Fibroblast of lung (primary cell): ENCODE measurements at regions not wholly inside any gene's neighbourhood (a gene's known extent, or its start where the extent isn't known, plus 50 kb on each side); places are given as distances from the start of the nearest gene placed in this dataset.

Experiments used
- DNase-seq, 2 donors: peaks; one replicate each; pipeline versions ENCODE4 v3.0.0 to v3.0.0-alpha.2; 2010; ENCODE audit warnings: low read depth in 2 of 2
- H2AFZ ChIP-seq: 2 replicates; pipeline ENCODE4 v1.5.1; 2012; ENCODE audit warnings: low read length, control low read depth, inconsistent platforms
- H3K27ac ChIP-seq: 2 replicates; pipeline ENCODE4 v1.5.1; 2011; ENCODE audit warnings: low read length, control low read depth; ENCODE audit not compliant: insufficient read depth
- H3K27me3 ChIP-seq: 2 replicates; pipeline ENCODE4 v1.5.1; 2011; ENCODE audit warnings: mild to moderate bottlenecking, low read length; ENCODE audit not compliant: control insufficient read depth, insufficient read depth
- H3K36me3 ChIP-seq: 2 replicates; pipeline ENCODE4 v1.5.1; 2011; ENCODE audit warnings: low read length; ENCODE audit not compliant: control insufficient read depth, insufficient read depth
- H3K4me1 ChIP-seq: 2 replicates; pipeline ENCODE4 v1.5.1; 2011; ENCODE audit warnings: low read length; ENCODE audit not compliant: control insufficient read depth, insufficient read depth; ENCODE audit errors: extremely low read depth
- H3K4me2 ChIP-seq: 2 replicates; pipeline ENCODE4 v1.5.1; 2011; ENCODE audit warnings: low read length, control low read depth; ENCODE audit not compliant: insufficient read depth; ENCODE audit errors: extremely low read depth
- H3K4me3 ChIP-seq, 4 experiments: fragments of 200-600 bp in 1 of 4; sonication (generic) in 1 of 4; replicated peaks in 1 of 4; 2 replicates each; pipeline ENCODE4 v1.5.1; 2011 to 2016; ENCODE audit warnings: low read length in 4 of 4, low read depth in 3 of 4, mild to moderate bottlenecking in 3 of 4, control low read depth in 2 of 4, inconsistent platforms in 1 of 4, mixed read lengths in 1 of 4; ENCODE audit not compliant: insufficient read depth in 1 of 4; ENCODE audit errors: control extremely low read depth in 1 of 4
- H3K79me2 ChIP-seq: 2 replicates; pipeline ENCODE4 v1.5.1; 2012; ENCODE audit warnings: mild to moderate bottlenecking, low read length, inconsistent platforms; ENCODE audit not compliant: control insufficient read depth, insufficient read depth
- H3K9ac ChIP-seq: 2 replicates; pipeline ENCODE4 v1.5.1; 2011; ENCODE audit warnings: mild to moderate bottlenecking, low read length, control low read depth; ENCODE audit not compliant: insufficient read depth
- H3K9me3 ChIP-seq: 2 replicates; pipeline ENCODE4 v1.5.1; 2012; ENCODE audit warnings: low read depth, low read length; ENCODE audit not compliant: control insufficient read depth, insufficient read depth
- H4K20me1 ChIP-seq: 2 replicates; pipeline ENCODE4 v1.5.1; 2011; ENCODE audit warnings: low read length; ENCODE audit not compliant: control insufficient read depth, insufficient read depth; ENCODE audit errors: extremely low read depth
- EZH2 ChIP-seq: IDR thresholded peaks from 2 replicates; pipeline ENCODE4 v1.5.1; 2012; ENCODE audit warnings: low read length, control low read depth, mild to moderate bottlenecking; ENCODE audit errors: missing control alignments
- TF ChIP-seq, protein P1 (sequence below), 2 donors: IDR thresholded peaks in 1 of 2; conservative IDR thresholded peaks in 1 of 2; 1 replicate in 1 of 2; 2 replicates in 1 of 2; pipeline ENCODE4 v1.5.1; 2011 to 2012; ENCODE audit warnings: low read length in 2 of 2, control low read depth in 1 of 2, inconsistent platforms in 1 of 2, low read depth in 1 of 2, mild to moderate bottlenecking in 1 of 2

DNA sequence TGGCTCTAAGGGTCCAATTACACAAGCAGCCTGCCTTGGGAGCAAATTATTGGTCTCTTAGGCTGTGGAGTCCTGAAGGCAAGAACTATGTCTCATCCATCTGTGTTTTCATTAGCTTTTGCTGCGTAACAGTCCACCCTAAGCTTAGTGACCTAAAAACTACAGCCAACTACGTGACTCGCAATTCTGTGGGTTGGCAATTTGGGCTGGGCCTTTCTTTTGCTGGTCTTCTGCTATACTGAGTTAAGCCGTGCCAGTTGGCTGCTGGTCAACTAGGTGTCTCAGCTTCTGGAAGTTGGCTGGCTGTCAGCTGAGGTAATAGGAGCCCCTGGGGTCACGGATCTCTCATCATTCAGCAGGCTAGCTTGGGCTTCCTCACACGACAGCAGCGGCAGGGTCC is 205.6 kb upstream of the S100G start:
- no peak overlapping the region for H3K27ac ChIP-seq
- H4K20me1 ChIP-seq, result no peaks in the 10 kb centered on the region
- H3K4me2 ChIP-seq, result no peak overlapping the region
- H2AFZ ChIP-seq, result no peak overlapping the region
- DNase-seq, result peak; percentile 63 to 82
- H3K36me3 ChIP-seq, result no peaks in the 10 kb centered on the region
- H3K4me1 ChIP-seq, result no peaks in the 10 kb centered on the region
- TF ChIP-seq, protein P1, sequence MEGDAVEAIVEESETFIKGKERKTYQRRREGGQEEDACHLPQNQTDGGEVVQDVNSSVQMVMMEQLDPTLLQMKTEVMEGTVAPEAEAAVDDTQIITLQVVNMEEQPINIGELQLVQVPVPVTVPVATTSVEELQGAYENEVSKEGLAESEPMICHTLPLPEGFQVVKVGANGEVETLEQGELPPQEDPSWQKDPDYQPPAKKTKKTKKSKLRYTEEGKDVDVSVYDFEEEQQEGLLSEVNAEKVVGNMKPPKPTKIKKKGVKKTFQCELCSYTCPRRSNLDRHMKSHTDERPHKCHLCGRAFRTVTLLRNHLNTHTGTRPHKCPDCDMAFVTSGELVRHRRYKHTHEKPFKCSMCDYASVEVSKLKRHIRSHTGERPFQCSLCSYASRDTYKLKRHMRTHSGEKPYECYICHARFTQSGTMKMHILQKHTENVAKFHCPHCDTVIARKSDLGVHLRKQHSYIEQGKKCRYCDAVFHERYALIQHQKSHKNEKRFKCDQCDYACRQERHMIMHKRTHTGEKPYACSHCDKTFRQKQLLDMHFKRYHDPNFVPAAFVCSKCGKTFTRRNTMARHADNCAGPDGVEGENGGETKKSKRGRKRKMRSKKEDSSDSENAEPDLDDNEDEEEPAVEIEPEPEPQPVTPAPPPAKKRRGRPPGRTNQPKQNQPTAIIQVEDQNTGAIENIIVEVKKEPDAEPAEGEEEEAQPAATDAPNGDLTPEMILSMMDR (conservative IDR thresholded peaks at IDR 0.05 in 1 of 2, IDR thresholded peaks at IDR 0.05 in 1 of 2; ENCODE audit: low read depth in 1 of 2, low read length in 2 of 2), result no peak
- TF ChIP-seq EZH2, result no peak
- no peaks in the 10 kb centered on the region for H3K9me3 ChIP-seq
- H3K27me3 ChIP-seq, result no peaks in the 10 kb centered on the region
- H3K4me3 ChIP-seq, result no peak overlapping the region
- H3K9ac ChIP-seq, result no peak overlapping the region
- no peaks in the 10 kb centered on the region for H3K79me2 ChIP-seq

DNA sequence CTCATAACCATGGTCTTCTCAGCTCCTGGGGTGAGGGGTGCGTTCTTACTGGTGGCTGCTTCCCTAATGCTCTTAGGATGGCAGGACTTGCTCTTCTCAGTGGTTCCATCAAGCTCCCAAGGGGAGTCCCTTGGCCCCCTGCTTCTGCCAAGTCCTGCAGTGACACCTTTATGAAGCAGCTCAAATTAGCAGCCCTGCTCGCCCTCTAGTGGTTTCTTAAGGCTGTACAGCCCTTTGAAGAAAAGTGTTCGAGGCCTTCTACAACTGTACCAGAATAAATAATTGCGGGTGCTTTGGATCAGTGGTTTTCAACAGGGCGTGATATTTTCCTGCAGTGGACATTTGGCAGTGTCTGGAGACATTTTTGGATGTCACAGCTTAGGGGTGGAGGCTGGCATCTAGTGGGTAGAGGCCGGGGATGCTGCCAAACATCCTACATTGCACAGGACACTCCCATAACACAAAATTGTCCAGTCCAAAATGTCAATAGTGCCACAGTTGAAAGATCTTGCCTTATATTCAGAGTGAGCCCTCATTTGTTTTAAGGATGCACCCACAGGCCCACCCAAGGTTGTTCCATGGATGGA is 204.7 kb upstream of the S100G start:
- Histone ChIP-seq H3K27ac (no peak overlapping the region), H2AFZ (no peak overlapping the region), H3K36me3 (no peaks in the 10 kb centered on the region), H3K4me1 (no peaks in the 10 kb centered on the region), H4K20me1 (no peaks in the 10 kb centered on the region), H3K4me2 (no peak overlapping the region), H3K79me2 (no peaks in the 10 kb centered on the region), H3K27me3 (no peaks in the 10 kb centered on the region), H3K9ac (no peak overlapping the region), H3K9me3 (no peaks in the 10 kb centered on the region), H3K4me3 (no peak overlapping the region)
- TF ChIP-seq, protein P1 (conservative IDR thresholded peaks at IDR 0.05 in 1 of 2, IDR thresholded peaks at IDR 0.05 in 1 of 2; ENCODE audit: low read depth in 1 of 2, low read length in 2 of 2), result peak; percentile 34 to 65
- TF ChIP-seq EZH2, result no peak
- DNase-seq, result peak; percentile 30 to 33

DNA sequence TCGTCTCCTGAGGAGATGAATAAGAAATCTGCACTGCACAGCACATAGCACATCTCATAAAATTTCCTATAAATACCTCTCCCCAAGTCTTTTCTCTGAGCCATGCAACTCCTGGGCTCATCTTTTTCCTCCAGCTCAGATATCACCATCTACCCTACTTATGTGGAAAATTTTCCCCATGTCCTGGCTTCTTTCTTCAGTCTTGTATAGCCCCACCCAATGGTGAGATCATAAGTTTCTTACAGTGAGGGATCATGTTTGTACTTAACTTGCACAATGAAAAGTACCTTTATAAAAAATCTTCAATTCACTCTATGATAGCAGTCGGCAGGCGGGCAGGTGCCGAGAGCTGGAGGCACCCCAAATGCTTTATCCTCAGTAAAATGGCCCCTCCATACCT is 198.6 kb upstream of the S100G start:
- Histone ChIP-seq H4K20me1 (no peaks in the 10 kb centered on the region), H3K4me2 (no peak overlapping the region), H2AFZ (no peak overlapping the region), H3K4me3 (no peak overlapping the region), H3K27me3 (no peaks in the 10 kb centered on the region), H3K36me3 (no peaks in the 10 kb centered on the region), H3K9ac (no peak overlapping the region), H3K4me1 (no peaks in the 10 kb centered on the region), H3K27ac (no peak overlapping the region), H3K9me3 (no peaks in the 10 kb centered on the region), H3K79me2 (no peaks in the 10 kb centered on the region)
- TF ChIP-seq EZH2, result no peak
- TF ChIP-seq, protein P1 (conservative IDR thresholded peaks at IDR 0.05 in 1 of 2, IDR thresholded peaks at IDR 0.05 in 1 of 2; ENCODE audit: low read depth in 1 of 2, low read length in 2 of 2), result no peak
- DNase-seq, result peak in 1 of 2 donors; percentile 18
